ENCODE measurements at regions not wholly inside any gene's neighbourhood (a gene's known extent, or its start where the extent isn't known, plus 50 kb on each side); places are given as distances from the start of the nearest gene placed in this dataset.

GRCh38 chr15:59953392-59953883 is 50.7 kb upstream of the FOXB1 start:
- DNase-seq (ENCODE audit: low read depth) = no peak
- H3K27me3 ChIP-seq (ENCODE audit: control insufficient read depth, insufficient read depth, low read length) = peaks cover 3% of the 10 kb centered on the region
- TF ChIP-seq CTCF (IDR thresholded peaks at IDR 0.05; ENCODE audit: insufficient read depth, low read length, severe bottlenecking) = no peak
- no peak overlapping the region for H3K4me3 ChIP-seq (ENCODE audit: low read depth, low read length)
- peak; percentile 75 for FAIRE-seq
- no peaks in the 10 kb centered on the region for H3K36me3 ChIP-seq (ENCODE audit: control insufficient read depth, insufficient read depth, low read length)

GRCh38 chr15:59952960-59953359 is 51.2 kb upstream of the FOXB1 start:
- Histone ChIP-seq H3K27me3 (ENCODE audit: control insufficient read depth, insufficient read depth, low read length) (peaks cover 3% of the 10 kb centered on the region), H3K4me3 (ENCODE audit: low read depth, low read length) (no peak overlapping the region), H3K36me3 (ENCODE audit: control insufficient read depth, insufficient read depth, low read length) (no peaks in the 10 kb centered on the region)
- TF ChIP-seq CTCF (IDR thresholded peaks at IDR 0.05; ENCODE audit: insufficient read depth, low read length, severe bottlenecking) = no peak
- FAIRE-seq = no peak
- no peak for DNase-seq (ENCODE audit: low read depth)

GRCh38 chr15:59950603-59951388 is 53.3 kb upstream of the FOXB1 start:
- Histone ChIP-seq H3K4me3 (ENCODE audit: low read depth, low read length) (no peak overlapping the region), H3K27me3 (ENCODE audit: control insufficient read depth, insufficient read depth, low read length) (peaks cover 3% of the 10 kb centered on the region), H3K36me3 (ENCODE audit: control insufficient read depth, insufficient read depth, low read length) (no peaks in the 10 kb centered on the region)
- no peak for DNase-seq (ENCODE audit: low read depth)
- TF ChIP-seq CTCF (IDR thresholded peaks at IDR 0.05; ENCODE audit: insufficient read depth, low read length, severe bottlenecking) = no peak
- no peak for FAIRE-seq

- no peaks in the 10 kb centered on the region for H3K27me3 ChIP-seq (ENCODE audit: control insufficient read depth, insufficient read depth, low read length)
- no peak overlapping the region for H3K4me3 ChIP-seq (ENCODE audit: low read depth, low read length)
- no peak for TF ChIP-seq CTCF (IDR thresholded peaks at IDR 0.05; ENCODE audit: insufficient read depth, low read length, severe bottlenecking)
- H3K36me3 ChIP-seq (ENCODE audit: control insufficient read depth, insufficient read depth, low read length) = no peaks in the 10 kb centered on the region
- DNase-seq (ENCODE audit: low read depth) (no peak), FAIRE-seq (no peak)
These were observed 55.0 kb upstream of the FOXB1 start for GRCh38 chr15:59948924-59949613.

- Histone ChIP-seq H3K36me3 (ENCODE audit: control insufficient read depth, insufficient read depth, low read length) (no peaks in the 10 kb centered on the region), H3K27me3 (ENCODE audit: control insufficient read depth, insufficient read depth, low read length) (no peaks in the 10 kb centered on the region), H3K4me3 (ENCODE audit: low read depth, low read length) (no peak overlapping the region)
- DNase-seq (ENCODE audit: low read depth) = no peak
- no peak for FAIRE-seq
- TF ChIP-seq CTCF (IDR thresholded peaks at IDR 0.05; ENCODE audit: insufficient read depth, low read length, severe bottlenecking) = no peak
These were observed 58.0 kb upstream of the FOXB1 start for GRCh38 chr15:59946084-59946483.
